ENCODE measurements at regions not wholly inside any gene's neighbourhood (a gene's known extent, or its start where the extent isn't known, plus 50 kb on each side); places are given as distances from the start of the nearest gene placed in this dataset.

DNA sequence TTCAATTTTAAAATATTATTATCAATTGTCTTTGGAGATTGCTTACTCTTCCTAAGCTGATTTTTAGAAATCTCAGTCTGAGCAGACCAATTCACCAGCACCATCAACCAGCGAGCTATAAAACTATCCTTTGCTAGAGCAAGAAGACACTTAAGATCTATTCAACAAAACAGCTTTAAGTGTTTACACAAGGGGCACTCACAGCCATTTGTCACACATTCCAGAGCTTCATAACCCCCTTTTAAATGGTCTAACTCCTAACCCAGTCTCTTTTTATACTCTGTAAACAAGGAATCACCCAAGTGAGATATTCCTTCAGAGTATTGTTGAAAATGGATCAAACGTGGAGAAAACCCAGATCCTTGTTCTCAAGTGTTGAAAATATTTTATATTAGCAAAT, 1294.1 kb upstream of the CHAC2 start:
- TF ChIP-seq, protein P1, sequence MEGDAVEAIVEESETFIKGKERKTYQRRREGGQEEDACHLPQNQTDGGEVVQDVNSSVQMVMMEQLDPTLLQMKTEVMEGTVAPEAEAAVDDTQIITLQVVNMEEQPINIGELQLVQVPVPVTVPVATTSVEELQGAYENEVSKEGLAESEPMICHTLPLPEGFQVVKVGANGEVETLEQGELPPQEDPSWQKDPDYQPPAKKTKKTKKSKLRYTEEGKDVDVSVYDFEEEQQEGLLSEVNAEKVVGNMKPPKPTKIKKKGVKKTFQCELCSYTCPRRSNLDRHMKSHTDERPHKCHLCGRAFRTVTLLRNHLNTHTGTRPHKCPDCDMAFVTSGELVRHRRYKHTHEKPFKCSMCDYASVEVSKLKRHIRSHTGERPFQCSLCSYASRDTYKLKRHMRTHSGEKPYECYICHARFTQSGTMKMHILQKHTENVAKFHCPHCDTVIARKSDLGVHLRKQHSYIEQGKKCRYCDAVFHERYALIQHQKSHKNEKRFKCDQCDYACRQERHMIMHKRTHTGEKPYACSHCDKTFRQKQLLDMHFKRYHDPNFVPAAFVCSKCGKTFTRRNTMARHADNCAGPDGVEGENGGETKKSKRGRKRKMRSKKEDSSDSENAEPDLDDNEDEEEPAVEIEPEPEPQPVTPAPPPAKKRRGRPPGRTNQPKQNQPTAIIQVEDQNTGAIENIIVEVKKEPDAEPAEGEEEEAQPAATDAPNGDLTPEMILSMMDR (optimal IDR thresholded peaks at IDR 0.05 in 1 of 3, IDR thresholded peaks at IDR 0.05 in 1 of 3, conservative IDR thresholded peaks at IDR 0.05 in 1 of 3; ENCODE audit: extremely low read depth in 1 of 3, insufficient read depth in 2 of 3, low read length in 3 of 3), result no peak
- no peak for TF ChIP-seq EZH2 (IDR thresholded peaks at IDR 0.05; ENCODE audit: low read length)
